ENCODE measurements at regions not wholly inside any gene's neighbourhood (a gene's known extent, or its start where the extent isn't known, plus 50 kb on each side); places are given as distances from the start of the nearest gene placed in this dataset.
"Not testable (repeated sequence)": the region's sequence is repeated elsewhere in the genome, so short reads cannot be mapped to it uniquely, and the experiment has no call there.

DNA sequence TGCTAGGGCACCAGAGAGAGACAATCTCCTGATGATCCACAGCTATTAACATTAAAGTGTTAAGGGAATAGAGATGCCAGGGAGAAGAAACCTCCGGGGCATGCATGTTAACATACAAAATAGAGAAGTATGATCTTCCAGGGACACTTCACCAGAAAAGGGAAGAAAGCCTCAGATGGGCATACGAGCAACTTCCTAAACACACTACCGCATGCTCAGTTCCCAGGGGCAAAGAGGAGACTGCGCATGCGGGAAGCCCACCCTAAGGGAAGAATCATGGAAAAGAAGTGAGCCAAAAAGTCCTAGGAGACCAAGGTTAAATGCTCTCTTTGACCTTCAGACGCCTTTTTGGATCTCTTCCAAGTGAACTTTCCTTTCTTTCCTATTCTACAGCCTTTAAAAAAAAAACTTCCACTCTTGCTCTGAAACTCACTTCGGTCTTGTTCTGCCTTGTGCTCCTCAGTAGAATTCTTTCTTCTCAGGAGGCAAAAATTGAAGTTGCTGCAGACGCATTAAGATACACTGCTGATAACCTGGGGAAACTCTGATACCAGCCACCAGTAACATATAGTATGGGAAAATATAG lies 1211.3 kb downstream of the REEP3 start:
- DNase-seq (ENCODE audit: low spot score): peak; percentile 10

DNA sequence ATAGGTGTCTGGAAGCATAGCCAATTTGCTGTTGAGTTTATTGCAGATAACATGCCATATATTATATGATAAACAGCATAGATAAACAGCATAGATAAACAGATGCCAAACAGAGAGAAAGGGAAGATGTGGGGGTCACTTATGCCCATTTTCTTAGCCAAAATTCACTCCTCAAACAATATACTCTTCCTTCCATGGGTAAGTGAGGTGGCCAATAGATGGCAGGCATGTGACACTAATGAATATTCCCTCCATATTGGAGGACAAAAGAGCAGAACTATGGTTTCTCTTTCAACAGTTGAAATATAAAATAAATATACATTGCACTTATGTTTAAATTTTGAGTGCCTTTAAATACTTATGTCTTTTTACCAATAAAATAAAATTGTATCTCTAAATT lies 1212.8 kb downstream of the REEP3 start:
- DNase-seq (ENCODE audit: low spot score): peak; percentile 15

- DNase-seq (ENCODE audit: low spot score): no peak
Measured at GRCh38 chr10:64738462-64738861, 1217.3 kb downstream of the REEP3 start.

DNA sequence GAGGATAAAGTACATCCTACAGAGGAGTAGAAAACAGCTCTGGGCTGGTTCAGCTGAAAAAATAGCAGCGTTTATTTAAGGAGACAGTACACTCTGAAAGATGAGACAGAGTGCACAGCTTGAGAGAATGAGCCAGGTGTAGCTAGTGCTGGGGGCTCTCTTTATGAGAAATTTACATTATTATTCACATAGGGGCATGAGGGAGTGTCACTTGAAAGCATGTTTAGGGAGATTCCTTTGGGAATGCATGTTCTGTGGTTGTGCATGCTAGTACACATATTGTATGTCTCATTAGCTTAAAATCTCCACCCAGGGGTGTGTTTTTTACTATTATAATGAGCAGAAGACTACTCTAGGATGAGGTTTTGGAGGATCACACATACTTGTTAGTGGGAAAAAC lies 1224.4 kb downstream of the REEP3 start:
- no peak for DNase-seq (ENCODE audit: low spot score)

DNA sequence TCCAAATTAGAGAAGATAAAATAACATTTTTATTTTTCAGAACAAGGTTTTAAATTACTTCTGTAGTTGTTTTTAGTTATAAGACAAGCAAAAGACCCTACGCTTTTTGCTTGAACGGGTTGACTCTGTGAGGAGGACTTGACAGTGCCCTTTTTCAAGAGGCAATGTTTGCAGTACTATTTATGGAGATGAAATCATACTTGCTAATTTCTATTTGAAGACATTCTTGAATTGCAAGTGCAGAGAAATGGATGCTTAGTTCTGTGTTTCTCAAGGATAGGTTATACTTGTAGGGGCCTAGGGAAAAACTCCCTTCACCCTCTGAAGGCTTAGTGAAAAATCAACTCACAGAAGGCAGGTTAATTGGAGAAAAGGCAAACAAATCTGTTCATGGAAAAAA lies 1229.5 kb downstream of the REEP3 start:
- DNase-seq (ENCODE audit: low spot score): no peak

DNA sequence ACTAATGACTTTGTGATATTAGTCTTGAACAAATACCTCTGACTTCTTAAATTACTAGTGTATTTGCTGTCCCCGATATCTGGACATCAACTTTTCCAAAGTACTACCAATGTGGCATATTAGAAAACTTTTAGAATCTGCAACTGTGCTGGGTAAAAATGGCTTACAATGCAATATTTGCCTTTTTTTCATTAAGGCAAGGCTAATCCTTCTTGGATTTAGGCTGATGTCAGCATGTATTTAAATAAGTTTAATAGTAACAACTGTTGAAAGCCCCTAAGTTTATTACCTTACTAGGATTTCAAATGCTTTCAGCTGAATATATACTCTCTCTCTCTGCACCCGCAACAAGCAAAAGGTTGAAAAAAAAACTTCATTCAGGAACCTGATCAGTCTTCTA lies 1232.3 kb downstream of the REEP3 start:
- DNase-seq (ENCODE audit: low spot score): no peak

DNA sequence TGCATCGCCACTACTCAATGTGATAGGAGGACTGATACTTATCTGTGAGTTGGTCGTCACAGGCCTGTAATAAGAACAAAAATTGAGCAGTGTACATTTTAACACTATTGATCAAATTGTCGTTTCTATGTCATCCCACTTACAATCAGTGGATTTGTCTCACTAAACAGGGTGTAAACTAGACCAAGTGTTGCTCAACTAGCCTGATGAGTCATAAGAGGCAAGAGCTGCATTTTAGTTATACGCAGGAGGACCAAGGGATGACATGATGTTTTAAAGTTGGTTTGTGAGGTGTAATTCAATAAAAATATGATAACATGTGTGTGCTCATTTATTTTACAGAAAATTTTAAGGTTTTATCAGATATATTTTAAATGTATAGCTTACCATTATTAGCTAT lies 1239.2 kb downstream of the REEP3 start:
- DNase-seq (ENCODE audit: low spot score): peak; percentile 11

DNA sequence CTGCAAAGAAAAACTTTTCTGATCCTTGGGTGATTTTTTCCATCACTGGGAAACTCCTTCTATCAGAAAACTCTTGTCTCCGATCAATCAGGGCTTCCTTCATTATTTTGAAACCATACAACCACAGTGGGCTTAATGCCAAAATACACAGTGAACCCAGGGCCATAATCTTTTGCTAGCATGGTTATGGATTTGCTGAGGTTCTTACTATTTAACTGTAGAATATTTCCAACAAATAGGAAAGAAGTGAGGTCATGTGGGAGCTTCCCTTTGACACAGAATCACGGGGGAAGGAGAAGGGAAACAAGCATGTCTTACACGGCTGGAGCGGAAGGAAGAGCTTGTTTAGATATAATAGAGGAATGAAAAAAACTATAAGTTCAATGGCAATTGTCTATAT lies 1241.7 kb downstream of the REEP3 start:
- DNase-seq (ENCODE audit: low spot score): no peak

GRCh38 chr10:64765498-64765897 lies 1244.3 kb downstream of the REEP3 start:
- DNase-seq (ENCODE audit: low spot score): no peak

DNA sequence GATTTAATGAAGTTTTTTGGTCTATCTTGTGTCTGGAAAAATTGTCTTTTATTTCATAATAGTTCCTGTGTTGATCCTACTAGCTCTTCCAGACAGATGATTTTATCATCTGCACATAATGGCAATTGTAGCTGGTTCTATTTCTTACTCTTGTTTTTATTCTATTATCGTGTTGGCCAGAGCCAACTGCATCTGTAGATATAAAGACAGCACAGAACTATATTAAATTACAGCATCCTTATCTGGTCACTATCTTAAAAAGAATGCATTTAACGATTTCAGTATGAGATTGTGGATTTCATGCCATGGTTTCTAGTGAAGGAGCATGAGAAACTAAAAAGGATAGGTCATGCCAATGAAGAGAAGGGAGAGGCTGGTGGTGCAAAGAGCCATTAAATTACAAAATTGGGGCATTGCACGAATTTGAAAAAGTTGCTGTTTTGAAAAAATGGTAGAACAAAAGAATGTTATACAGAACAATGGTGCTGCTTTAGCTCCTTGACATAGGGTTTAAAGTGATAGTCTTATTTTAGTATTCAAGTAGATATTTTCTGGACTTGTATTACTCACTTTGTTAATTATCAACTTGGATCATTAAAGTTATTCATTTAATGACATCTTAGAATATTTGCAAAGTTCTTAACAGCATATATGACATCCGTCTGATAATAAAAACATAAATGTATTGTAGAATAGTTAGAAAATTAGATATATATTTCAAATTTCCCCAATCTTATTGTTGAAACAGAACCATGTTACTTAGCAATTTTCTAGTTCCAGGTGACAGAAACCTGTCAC lies 1250.3 kb downstream of the REEP3 start:
- DNase-seq (ENCODE audit: low spot score): no peak

DNA sequence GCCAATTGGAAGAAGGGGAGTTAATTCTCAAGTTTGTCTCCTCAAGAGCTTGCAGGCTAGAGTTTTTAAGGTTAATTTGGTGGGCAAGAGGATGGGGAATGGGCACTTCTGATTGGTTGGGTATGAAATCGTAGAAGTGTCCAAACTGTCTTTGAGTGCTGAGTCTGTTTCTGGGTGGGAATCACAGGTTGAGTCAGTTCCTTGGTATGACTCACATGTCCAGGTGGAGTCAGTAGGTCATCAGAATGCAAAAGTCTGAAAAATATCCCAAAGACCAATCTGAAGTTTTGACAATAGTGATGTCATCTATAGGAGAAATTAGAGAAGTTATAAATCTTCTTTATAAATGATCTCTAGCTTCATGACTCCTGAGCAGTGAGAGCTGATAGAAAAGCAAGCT lies 1252.2 kb downstream of the REEP3 start:
- DNase-seq (ENCODE audit: low spot score): no peak

DNA sequence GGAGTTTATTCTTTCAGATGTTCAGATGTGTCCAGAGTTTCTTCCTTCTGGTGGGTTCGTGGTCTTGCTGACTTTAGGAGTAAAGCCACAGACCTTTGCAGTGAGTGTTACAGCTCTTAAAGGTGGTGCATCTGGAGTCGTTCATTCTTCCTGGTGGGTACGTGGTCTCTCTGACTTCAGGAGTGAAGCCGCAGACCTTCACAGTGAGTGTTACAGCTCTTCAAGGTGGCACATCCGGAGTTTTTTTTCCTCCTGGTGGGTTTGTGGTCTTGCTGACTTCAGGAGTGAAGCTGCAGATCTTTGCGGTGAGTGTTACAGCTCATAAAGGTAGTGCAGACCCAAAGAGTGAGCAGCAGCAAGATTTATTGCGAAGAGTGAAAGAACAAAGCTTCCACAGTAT lies 1263.2 kb downstream of the REEP3 start:
- DNase-seq (ENCODE audit: low spot score): not testable (repeated sequence)

DNA sequence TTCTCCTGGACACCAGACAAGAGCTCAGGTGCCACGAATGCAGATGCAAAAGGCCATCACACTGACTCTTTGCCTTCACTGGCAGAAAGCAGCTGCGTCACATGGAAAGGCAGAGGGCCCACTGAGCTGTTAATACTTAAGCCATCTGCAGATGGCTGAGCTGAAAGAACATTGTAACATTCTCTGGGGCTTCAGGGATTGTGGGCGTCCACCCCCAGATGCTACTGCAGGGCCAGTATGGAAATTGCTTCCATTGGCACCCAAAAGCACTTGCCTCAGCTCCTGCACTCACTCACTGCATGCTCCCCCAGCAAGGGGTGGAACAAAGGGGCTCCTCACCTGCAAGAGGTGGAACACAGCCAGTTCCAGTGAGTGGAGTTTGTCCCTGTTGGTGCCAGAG lies 1264.6 kb downstream of the REEP3 start:
- DNase-seq (ENCODE audit: low spot score): peak; percentile 32

DNA sequence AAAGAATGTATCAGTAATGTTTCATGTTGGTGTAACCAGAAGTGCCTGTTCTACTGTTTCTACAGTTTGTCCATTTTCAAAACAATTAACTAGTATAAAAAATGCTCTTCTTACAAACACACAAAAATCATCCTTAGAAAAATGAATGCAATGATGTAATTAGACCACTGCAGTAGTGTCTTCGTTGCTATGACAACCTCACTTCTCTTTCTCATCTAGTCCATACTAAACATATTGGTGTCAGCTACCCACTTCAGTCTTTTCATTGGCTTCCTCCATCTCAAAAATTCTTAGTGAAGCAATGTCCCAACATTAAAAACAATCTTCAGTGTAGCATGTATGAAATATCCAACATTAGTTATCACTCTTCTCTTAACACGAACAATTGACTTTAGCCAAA lies 1265.8 kb downstream of the REEP3 start:
- no peak for DNase-seq (ENCODE audit: low spot score)

- no peak for DNase-seq (ENCODE audit: low spot score)
Measured at GRCh38 chr10:64795847-64796246, 1274.6 kb downstream of the REEP3 start.

GRCh38 chr10:64798297-64798696 lies 1277.1 kb downstream of the REEP3 start:
- no peak for DNase-seq (ENCODE audit: low spot score)

GRCh38 chr10:64808233-64808632 lies 1287.0 kb downstream of the REEP3 start:
- not testable (repeated sequence) for DNase-seq (ENCODE audit: low spot score)

DNA sequence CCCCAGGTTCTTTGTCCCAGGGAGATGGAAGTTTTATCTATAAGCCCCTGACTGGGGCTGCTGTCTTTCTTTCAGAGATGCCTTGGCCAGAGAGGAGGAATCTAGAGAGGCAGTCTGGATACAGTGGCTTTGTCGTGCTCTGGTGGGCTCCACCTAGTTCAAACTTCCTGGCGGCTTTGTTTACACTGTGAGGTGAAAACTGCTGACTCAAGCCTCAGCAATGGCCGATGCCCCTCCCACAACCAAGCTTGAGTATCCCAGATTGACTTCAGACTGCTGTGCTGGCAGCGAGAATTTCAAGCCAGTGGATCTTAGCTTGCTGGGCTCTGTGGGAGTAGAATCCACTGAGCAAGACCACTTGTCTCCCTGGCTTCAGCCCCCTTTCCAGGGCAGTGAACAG lies 1288.8 kb downstream of the REEP3 start:
- not testable (repeated sequence) for DNase-seq (ENCODE audit: low spot score)

- DNase-seq (ENCODE audit: low spot score): no peak
Measured at GRCh38 chr10:64813391-64813790, 1292.2 kb downstream of the REEP3 start.

DNA sequence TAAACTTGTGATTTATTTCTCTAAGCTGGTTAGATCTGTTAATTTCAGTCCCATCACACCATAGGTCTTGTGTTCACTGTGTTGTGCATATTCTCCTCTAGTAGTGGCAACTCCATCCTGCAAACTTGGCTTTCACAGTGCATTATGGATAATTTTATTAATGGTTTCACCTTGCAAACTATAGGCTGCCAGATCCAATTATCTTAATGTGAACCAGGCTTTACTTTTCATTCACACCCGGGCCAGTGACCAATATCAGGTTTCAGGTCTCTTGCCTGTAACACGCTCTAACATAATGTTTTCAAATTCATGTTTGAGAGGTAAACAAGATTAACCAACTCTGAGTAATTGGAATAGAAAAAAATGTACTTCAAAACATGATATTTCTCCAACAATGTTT lies 1293.0 kb downstream of the REEP3 start:
- DNase-seq (ENCODE audit: low spot score): no peak

DNA sequence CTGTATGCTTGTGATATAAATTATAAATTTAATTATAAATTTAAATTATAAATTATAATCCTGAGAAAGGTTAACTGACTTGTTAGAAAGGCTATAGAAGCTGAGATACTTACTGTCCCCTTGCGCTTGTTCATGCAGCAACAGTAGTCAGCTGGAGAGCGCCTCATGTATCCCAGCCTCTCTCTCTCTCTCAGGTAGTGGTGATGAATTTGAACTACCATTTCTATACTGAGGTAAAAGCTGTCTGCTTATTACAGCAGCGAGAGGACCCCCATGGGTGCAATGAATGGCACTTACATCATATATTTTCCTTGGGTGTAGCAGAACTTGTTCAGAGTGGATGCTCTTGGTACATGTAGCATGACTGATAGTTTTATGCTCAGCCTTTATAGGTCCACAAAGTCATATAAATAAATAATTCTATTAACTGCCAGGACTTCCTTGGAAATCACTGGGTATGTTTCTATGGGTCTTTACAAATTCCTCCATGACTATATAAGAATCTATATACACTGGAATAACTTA lies 1308.7 kb downstream of the REEP3 start:
- no peak for DNase-seq (ENCODE audit: low spot score)

DNA sequence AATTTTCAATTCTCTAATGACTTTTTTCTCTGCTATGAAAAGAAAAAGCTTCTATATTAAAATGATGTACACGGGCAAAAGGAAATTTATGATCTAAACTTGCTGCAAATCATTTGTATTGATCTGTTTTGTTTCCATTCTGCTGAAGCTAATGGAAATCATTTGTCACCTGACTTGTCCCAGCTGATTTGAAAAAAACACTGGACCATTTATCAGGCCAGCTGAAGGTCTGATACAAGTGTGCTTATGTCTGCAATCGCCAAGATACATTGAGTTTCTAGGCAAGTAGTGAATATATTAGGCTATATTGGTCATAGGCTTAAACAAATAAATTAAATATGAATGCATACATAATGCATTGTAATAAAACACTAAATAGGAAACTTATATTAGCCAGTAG lies 1309.7 kb downstream of the REEP3 start:
- no peak for DNase-seq (ENCODE audit: low spot score)

- DNase-seq (ENCODE audit: low spot score): no peak
Measured at GRCh38 chr10:64840341-64840740, 1319.1 kb downstream of the REEP3 start.

GRCh38 chr10:64846700-64847099 lies 1325.5 kb downstream of the REEP3 start:
- DNase-seq (ENCODE audit: low spot score): no peak

All from Ammon's horn (tissue), 1 donor.